ENCODE measurements at regions not wholly inside any gene's neighbourhood (a gene's known extent, or its start where the extent isn't known, plus 50 kb on each side); places are given as distances from the start of the nearest gene placed in this dataset.

DNA sequence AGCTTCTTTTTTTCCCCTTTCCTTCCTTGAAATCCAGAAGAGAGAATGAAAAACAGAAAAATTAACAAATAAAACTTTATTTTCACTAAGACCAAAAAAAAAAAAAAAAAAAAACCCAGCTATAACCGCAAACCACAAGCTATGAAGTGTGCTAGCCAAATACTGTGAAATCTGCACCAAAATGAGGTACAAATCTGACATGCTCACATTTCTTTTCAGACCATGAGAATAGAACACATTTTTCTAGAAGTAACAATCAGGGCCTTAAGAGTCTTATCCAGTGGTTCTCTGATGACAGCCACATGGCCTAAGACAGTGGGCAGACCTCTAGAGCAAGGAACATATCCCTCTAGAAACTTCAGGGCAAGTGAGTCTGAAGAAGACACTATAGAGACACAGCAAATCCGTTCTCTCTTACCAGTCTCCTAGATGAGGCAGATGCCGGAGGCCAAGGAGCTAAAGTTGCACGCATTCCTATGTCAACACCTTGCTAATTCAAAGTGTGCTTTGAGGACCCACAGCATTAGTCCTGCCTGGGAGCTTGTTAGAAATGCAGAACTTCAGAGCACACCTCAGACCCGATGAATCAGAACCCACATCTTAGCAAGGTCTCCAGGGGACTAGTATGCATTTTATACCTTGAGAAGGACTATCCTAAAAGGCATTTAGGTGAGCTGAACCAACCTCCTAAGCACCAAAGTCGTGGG lies 317.1 kb downstream of the MYCN start:
- DNase-seq = no peak
- Histone ChIP-seq H3K4me1 (no peaks in the 10 kb centered on the region), H3K27me3 (no peaks in the 10 kb centered on the region), H3K27ac (no peak overlapping the region), H3K4me3 (no peak overlapping the region), H3K9me3 (no peaks in the 10 kb centered on the region), H3K36me3 (no peaks in the 10 kb centered on the region)
- no peak for TF ChIP-seq EP300 (IDR thresholded peaks at IDR 0.05)
- TF ChIP-seq POLR2A (IDR thresholded peaks at IDR 0.05) = no peak
- TF ChIP-seq POLR2AphosphoS5 (IDR thresholded peaks at IDR 0.05) = no peak
- intact Hi-C loops (cut with DNase I) = no loop called here
- 72 to 79% methylated on average over 6 of the region's 6 CpGs for WGBS, 2 donors

DNA sequence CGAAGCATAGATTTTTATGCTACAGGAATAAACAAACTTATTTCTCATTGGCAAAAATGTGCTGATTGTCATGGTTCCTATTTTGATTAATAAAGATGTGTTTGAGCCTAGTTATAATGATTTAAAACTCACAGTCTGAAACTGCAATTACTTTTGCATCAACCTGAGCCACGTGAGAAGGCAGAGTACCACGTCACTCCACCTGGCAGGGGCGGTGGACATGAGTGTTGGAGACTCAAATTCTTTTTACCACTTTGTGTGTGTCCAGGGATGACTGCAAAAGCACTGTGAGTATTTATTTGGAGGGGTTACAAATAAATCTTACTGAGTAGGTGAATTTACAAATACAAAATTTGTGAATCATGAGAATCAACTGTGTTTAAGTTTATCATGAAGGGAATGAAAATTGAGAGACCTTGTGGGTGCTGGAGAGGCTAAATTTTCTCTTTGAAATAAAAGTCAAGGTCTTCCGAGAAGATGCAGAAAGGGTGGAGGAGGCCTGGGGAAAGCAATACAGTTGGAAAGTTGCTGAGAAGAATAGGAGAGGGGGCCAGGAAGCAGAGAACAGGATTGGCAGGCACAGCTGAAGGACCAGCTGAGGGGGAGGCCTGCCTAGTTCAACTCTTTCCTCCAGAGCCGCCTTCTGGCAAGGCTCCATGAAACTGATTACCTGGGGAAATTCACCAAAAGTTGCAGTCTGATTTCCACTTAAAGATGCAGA lies 316.4 kb downstream of the MYCN start:
- 73 to 88% methylated on average over 6 of the region's 6 CpGs for WGBS, 2 donors
- intact Hi-C loops (cut with DNase I) = no loop called here

DNA sequence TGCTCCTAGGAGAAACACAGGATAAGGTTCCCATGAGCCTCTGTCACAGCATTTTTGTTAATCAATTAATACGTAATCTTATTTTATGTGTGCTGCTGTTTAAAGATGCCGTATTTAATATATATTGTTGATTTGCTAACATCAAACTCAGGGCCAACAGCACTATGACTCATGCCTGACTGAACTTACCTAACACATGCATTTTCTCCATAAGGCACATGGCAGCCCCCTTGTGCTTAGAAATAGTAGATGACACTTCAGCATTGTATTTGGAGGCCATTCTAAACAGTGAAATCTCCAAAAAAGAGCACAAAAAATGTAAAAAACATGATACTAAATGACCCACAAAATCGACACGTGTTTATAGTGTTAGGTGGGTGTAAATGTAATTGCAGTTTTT lies 314.8 kb downstream of the MYCN start:
- DNase-seq = no peak
- Histone ChIP-seq H3K4me3 (no peak overlapping the region), H3K9me3 (no peaks in the 10 kb centered on the region), H3K27ac (no peak overlapping the region), H3K27me3 (peaks cover 0 to 2% (median 0%) of the 10 kb centered on the region in 3 donors), H3K4me1 (no peaks in the 10 kb centered on the region), H3K36me3 (no peaks in the 10 kb centered on the region)
- intact Hi-C loops (cut with DNase I) = no loop called here
- no peak for TF ChIP-seq POLR2AphosphoS5 (IDR thresholded peaks at IDR 0.05)
- 92% methylated on average over 4 of the region's 4 CpGs for WGBS, 2 donors

More for the DNA sequence above, 316.4 kb downstream of the MYCN start:
- Histone ChIP-seq H3K4me3 (no peak overlapping the region), H3K9me3 (no peaks in the 10 kb centered on the region), H3K4me1 (no peaks in the 10 kb centered on the region), H3K27me3 (no peaks in the 10 kb centered on the region), H3K36me3 (no peaks in the 10 kb centered on the region), H3K27ac (no peak overlapping the region)
- DNase-seq = no peak
- TF ChIP-seq EP300 (IDR thresholded peaks at IDR 0.05) (no peak), POLR2AphosphoS5 (IDR thresholded peaks at IDR 0.05) (no peak), POLR2A (IDR thresholded peaks at IDR 0.05) (no peak)
- TF ChIP-seq, protein P1, sequence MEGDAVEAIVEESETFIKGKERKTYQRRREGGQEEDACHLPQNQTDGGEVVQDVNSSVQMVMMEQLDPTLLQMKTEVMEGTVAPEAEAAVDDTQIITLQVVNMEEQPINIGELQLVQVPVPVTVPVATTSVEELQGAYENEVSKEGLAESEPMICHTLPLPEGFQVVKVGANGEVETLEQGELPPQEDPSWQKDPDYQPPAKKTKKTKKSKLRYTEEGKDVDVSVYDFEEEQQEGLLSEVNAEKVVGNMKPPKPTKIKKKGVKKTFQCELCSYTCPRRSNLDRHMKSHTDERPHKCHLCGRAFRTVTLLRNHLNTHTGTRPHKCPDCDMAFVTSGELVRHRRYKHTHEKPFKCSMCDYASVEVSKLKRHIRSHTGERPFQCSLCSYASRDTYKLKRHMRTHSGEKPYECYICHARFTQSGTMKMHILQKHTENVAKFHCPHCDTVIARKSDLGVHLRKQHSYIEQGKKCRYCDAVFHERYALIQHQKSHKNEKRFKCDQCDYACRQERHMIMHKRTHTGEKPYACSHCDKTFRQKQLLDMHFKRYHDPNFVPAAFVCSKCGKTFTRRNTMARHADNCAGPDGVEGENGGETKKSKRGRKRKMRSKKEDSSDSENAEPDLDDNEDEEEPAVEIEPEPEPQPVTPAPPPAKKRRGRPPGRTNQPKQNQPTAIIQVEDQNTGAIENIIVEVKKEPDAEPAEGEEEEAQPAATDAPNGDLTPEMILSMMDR (IDR thresholded peaks at IDR 0.05) = no peak

DNA sequence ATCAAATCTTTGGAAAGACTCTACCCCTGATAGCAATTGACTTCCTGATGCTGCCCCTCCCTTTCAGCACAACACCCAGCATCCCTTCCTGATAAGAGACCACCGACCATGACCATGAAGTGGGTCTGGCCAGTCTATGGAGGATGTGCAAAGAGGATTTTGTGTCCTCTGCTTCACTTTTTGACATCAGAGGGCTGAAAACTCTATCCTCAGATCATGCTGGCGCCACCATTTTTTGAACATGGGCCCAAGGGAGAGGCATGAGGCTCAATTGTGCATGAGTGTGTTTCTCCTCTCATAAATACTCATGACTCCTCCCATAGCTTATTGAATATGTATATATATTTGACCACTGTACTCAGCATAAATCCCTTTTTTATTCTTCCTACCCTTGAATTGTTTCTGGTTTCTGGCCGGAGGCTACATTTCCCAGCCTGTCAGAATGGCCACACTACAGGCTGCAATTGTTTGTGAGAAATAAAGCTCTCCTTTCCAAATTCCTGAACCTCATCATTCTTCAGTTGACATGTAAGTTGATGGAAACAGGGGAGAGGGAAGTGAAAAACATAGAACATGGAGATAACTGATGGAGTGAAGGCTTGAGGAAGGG lies 314.1 kb downstream of the MYCN start:
- Histone ChIP-seq H3K4me3 (no peak overlapping the region), H3K9me3 (no peaks in the 10 kb centered on the region), H3K36me3 (no peaks in the 10 kb centered on the region), H3K4me1 (no peaks in the 10 kb centered on the region), H3K27me3 (peaks cover 0 to 4% (median 0%) of the 10 kb centered on the region in 3 donors), H3K27ac (no peak overlapping the region)
- TF ChIP-seq POLR2AphosphoS5 (IDR thresholded peaks at IDR 0.05) (no peak), POLR2A (IDR thresholded peaks at IDR 0.05) (no peak), EP300 (IDR thresholded peaks at IDR 0.05) (no peak)
- TF ChIP-seq, protein P1 (IDR thresholded peaks at IDR 0.05) = no peak
- 88 to 91% methylated on average over 3 of the region's 3 CpGs for WGBS, 2 donors
- intact Hi-C loops (cut with DNase I) = no loop called here
- no peak for DNase-seq

DNA sequence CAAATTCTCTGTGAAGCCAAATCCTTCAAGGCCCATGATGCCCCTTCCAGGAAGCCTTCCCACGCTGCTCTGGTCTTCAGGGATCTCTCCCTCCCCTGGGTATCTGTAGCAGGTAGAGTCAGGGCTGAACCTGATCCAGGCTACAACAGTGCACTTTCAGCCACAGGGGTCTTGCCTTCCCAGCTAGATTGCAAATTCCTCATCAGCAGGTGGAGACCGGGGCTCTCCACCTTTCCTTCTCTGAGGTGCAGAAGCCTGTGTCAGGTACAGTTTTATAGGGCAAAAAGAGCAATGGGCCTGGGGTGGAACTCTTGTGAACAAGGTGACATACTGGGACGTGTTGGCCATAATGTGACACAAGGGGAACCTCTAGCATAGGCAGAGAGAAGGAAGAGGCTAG lies 312.9 kb downstream of the MYCN start:
- intact Hi-C loops (cut with DNase I) = no loop called here
- H3K27me3 ChIP-seq = peaks cover 0 to 4% (median 0%) of the 10 kb centered on the region in 3 donors
- DNase-seq = no peak
- no peaks in the 10 kb centered on the region for H3K4me1 ChIP-seq
- no peak overlapping the region for H3K27ac ChIP-seq
- no peaks in the 10 kb centered on the region for H3K9me3 ChIP-seq
- H3K36me3 ChIP-seq = no peaks in the 10 kb centered on the region
- TF ChIP-seq EP300 (IDR thresholded peaks at IDR 0.05) (no peak), POLR2A (IDR thresholded peaks at IDR 0.05) (no peak), POLR2AphosphoS5 (IDR thresholded peaks at IDR 0.05) (no peak)
- TF ChIP-seq, protein P1 (IDR thresholded peaks at IDR 0.05) = no peak
- no peak overlapping the region for H3K4me3 ChIP-seq
- WGBS, 2 donors = 86 to 87% methylated on average over 3 of the region's 3 CpGs

All from sigmoid colon (tissue), 6 donors.